ENCODE measurements at regions not wholly inside any gene's neighbourhood (a gene's known extent, or its start where the extent isn't known, plus 50 kb on each side); places are given as distances from the start of the nearest gene placed in this dataset.

- Histone ChIP-seq H3K4me2 (no peak overlapping the region), H3K36me3 (ENCODE audit: insufficient read depth) (no peaks in the 10 kb centered on the region), H3K4me3 (no peak overlapping the region), H3K27ac (ENCODE audit: low read depth) (no peak overlapping the region), H3K27me3 (ENCODE audit: insufficient read depth) (no peaks in the 10 kb centered on the region), H3K4me1 (ENCODE audit: insufficient read depth) (peaks cover 7% of the 10 kb centered on the region; the same call in 1 of the 2 replicates), H2AFZ (no peak overlapping the region), H3K9me2 (ENCODE audit: insufficient read depth) (no peaks in the 10 kb centered on the region), H3K79me2 (replicated peaks; ENCODE audit: insufficient read depth) (no peaks in the 10 kb centered on the region), H4K20me1 (replicated peaks; ENCODE audit: insufficient read depth) (no peaks in the 10 kb centered on the region), H3F3A (replicated peaks; ENCODE audit: low read depth) (no peaks in the 10 kb centered on the region)
- no peak overlapping the region for H3K4me3 Mint-ChIP-seq
- TF ChIP-seq ETS1 (IDR thresholded peaks at IDR 0.05): no peak
- TF ChIP-seq, protein P1, sequence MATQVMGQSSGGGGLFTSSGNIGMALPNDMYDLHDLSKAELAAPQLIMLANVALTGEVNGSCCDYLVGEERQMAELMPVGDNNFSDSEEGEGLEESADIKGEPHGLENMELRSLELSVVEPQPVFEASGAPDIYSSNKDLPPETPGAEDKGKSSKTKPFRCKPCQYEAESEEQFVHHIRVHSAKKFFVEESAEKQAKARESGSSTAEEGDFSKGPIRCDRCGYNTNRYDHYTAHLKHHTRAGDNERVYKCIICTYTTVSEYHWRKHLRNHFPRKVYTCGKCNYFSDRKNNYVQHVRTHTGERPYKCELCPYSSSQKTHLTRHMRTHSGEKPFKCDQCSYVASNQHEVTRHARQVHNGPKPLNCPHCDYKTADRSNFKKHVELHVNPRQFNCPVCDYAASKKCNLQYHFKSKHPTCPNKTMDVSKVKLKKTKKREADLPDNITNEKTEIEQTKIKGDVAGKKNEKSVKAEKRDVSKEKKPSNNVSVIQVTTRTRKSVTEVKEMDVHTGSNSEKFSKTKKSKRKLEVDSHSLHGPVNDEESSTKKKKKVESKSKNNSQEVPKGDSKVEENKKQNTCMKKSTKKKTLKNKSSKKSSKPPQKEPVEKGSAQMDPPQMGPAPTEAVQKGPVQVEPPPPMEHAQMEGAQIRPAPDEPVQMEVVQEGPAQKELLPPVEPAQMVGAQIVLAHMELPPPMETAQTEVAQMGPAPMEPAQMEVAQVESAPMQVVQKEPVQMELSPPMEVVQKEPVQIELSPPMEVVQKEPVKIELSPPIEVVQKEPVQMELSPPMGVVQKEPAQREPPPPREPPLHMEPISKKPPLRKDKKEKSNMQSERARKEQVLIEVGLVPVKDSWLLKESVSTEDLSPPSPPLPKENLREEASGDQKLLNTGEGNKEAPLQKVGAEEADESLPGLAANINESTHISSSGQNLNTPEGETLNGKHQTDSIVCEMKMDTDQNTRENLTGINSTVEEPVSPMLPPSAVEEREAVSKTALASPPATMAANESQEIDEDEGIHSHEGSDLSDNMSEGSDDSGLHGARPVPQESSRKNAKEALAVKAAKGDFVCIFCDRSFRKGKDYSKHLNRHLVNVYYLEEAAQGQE (IDR thresholded peaks at IDR 0.05; ENCODE audit: unreplicated experiment): no peak
- no peak for TF ChIP-seq POLR2AphosphoS5 (IDR thresholded peaks at IDR 0.05; ENCODE audit: low read depth)
- no peak for TF ChIP-seq STAT1 (IDR thresholded peaks at IDR 0.05; ENCODE audit: unreplicated experiment)
- TF ChIP-seq ZNF331 (CRISPR knock-in tag; IDR thresholded peaks at IDR 0.05; ENCODE audit: low read depth): no peak
- TF ChIP-seq EZH2 (IDR thresholded peaks at IDR 0.05; ENCODE audit: low read depth, unreplicated experiment): no peak
- TF ChIP-seq, protein P2, sequence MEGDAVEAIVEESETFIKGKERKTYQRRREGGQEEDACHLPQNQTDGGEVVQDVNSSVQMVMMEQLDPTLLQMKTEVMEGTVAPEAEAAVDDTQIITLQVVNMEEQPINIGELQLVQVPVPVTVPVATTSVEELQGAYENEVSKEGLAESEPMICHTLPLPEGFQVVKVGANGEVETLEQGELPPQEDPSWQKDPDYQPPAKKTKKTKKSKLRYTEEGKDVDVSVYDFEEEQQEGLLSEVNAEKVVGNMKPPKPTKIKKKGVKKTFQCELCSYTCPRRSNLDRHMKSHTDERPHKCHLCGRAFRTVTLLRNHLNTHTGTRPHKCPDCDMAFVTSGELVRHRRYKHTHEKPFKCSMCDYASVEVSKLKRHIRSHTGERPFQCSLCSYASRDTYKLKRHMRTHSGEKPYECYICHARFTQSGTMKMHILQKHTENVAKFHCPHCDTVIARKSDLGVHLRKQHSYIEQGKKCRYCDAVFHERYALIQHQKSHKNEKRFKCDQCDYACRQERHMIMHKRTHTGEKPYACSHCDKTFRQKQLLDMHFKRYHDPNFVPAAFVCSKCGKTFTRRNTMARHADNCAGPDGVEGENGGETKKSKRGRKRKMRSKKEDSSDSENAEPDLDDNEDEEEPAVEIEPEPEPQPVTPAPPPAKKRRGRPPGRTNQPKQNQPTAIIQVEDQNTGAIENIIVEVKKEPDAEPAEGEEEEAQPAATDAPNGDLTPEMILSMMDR (conservative IDR thresholded peaks at IDR 0.05; ENCODE audit: low read depth in 2 of 2): no peak
- TF ChIP-seq ZNF462 (CRISPR knock-in tag; IDR thresholded peaks at IDR 0.05): no peak
- no peak for TF ChIP-seq EZH2phosphoT487 (IDR thresholded peaks at IDR 0.05; ENCODE audit: unreplicated experiment)
- no peak for TF ChIP-seq NANOG (IDR thresholded peaks at IDR 0.05; ENCODE audit: borderline replicate concordance)
- no peak for TF ChIP-seq ZNF114 (CRISPR knock-in tag; IDR thresholded peaks at IDR 0.05)
- TF ChIP-seq CREB1 (CRISPR knock-in tag; IDR thresholded peaks at IDR 0.05; ENCODE audit: low read depth): no peak
- TF ChIP-seq JUNB (IDR thresholded peaks at IDR 0.05; ENCODE audit: unreplicated experiment): no peak
- ATAC-seq (no peak), DNase-seq (ENCODE audit: low spot score) (no peak)
- H3K27me3 Mint-ChIP-seq (ENCODE audit: insufficient read depth, low read depth, poor library complexity): peaks cover 3% of the 10 kb centered on the region
- peaks cover 8% of the 10 kb centered on the region; the same call in 2 of the 3 replicates for H3K4me1 Mint-ChIP-seq
- no peaks in the 10 kb centered on the region for H3K36me3 Mint-ChIP-seq (ENCODE audit: low read depth)
- no peaks in the 10 kb centered on the region for H3K9me3 Mint-ChIP-seq
- H3K27ac Mint-ChIP-seq: no peak overlapping the region
Observed at GRCh38 chr20:6864740-6865139, 97.3 kb downstream of the BMP2 start.

All from GM23338 (cell line).